GM12864 (cell line): ENCODE measurements at regions not wholly inside any gene's neighbourhood (a gene's known extent, or its start where the extent isn't known, plus 50 kb on each side); places are given as distances from the start of the nearest gene placed in this dataset.

Experiments used
- DNase-seq: peaks from one replicate; pipeline ENCODE4 v3.0.0-alpha.2; 2011; ENCODE audit warnings: low read depth
- H3K4me3 ChIP-seq: 2 replicates; pipeline ENCODE4 v1.5.1; 2011; ENCODE audit warnings: mild to moderate bottlenecking, low read depth, low read length, control low read depth
- TF ChIP-seq, protein P1 (sequence below): IDR thresholded peaks from 2 replicates; pipeline ENCODE4 v1.5.1; 2011; ENCODE audit warnings: low read depth, mild to moderate bottlenecking, moderate library complexity, low read length, control low read depth, inconsistent platforms; ENCODE audit errors: missing control alignments

GRCh38 chr10:75291805-75292204 is 56.0 kb upstream of the COMTD1 start:
- no peak for DNase-seq
- H3K4me3 ChIP-seq = no peak overlapping the region
- TF ChIP-seq, protein P1, sequence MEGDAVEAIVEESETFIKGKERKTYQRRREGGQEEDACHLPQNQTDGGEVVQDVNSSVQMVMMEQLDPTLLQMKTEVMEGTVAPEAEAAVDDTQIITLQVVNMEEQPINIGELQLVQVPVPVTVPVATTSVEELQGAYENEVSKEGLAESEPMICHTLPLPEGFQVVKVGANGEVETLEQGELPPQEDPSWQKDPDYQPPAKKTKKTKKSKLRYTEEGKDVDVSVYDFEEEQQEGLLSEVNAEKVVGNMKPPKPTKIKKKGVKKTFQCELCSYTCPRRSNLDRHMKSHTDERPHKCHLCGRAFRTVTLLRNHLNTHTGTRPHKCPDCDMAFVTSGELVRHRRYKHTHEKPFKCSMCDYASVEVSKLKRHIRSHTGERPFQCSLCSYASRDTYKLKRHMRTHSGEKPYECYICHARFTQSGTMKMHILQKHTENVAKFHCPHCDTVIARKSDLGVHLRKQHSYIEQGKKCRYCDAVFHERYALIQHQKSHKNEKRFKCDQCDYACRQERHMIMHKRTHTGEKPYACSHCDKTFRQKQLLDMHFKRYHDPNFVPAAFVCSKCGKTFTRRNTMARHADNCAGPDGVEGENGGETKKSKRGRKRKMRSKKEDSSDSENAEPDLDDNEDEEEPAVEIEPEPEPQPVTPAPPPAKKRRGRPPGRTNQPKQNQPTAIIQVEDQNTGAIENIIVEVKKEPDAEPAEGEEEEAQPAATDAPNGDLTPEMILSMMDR = no peak

GRCh38 chr10:75288140-75288711 is 52.5 kb upstream of the COMTD1 start:
- H3K4me3 ChIP-seq = no peak overlapping the region
- no peak for DNase-seq
- TF ChIP-seq, protein P1 = no peak

GRCh38 chr10:75287697-75288096 is 51.9 kb upstream of the COMTD1 start:
- TF ChIP-seq, protein P1 = no peak
- DNase-seq = no peak
- no peak overlapping the region for H3K4me3 ChIP-seq

GRCh38 chr10:75286901-75287300 is 51.1 kb upstream of the COMTD1 start:
- TF ChIP-seq, protein P1 = no peak
- DNase-seq = no peak
- H3K4me3 ChIP-seq = no peak overlapping the region
